ENCODE measurements at regions not wholly inside any gene's neighbourhood (a gene's known extent, or its start where the extent isn't known, plus 50 kb on each side); places are given as distances from the start of the nearest gene placed in this dataset.
"Not testable (repeated sequence)": the region's sequence is repeated elsewhere in the genome, so short reads cannot be mapped to it uniquely, and the experiment has no call there.

DNA sequence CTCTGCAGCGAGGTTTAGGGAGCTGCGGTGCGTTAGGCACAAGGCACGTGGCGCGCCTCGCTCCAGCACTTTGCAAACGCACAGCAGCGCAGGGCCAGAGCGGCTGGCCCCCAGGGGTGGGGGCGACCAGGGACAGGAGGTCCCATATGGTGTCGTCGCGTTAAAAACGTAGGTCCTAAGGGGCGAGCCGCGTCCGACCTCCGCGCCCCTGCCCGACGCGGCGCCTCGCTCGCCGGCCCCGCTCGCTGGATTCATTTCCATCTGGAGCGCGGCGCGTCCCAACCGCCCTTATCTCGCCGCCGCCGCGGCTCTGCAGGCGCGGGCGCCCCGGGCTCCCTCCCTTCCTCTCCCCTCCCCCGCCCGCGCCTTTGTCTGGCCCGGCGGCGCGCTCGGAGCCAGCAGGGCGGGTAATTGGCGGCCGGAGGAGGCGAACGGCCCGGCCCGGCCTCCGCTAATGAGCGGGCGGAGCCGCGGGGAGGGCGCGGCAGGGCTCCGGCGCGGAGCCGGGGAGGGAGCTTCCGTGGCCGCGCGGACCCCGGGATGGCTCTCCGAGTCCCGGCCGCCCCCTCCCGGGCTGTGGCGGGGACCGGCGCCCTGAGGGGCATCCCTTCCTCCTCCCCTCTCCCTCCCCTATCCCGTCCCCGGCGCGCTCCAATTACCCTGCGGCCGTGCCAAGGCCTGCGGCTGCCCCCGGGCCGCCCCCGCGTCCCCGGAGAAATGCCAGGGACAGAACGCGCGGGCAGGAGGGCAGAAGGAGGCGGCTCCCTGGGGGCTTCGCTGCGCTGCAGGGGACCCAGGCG, 409.0 kb downstream of the BCOR start:
- peak; percentile 40 for DNase-seq

DNA sequence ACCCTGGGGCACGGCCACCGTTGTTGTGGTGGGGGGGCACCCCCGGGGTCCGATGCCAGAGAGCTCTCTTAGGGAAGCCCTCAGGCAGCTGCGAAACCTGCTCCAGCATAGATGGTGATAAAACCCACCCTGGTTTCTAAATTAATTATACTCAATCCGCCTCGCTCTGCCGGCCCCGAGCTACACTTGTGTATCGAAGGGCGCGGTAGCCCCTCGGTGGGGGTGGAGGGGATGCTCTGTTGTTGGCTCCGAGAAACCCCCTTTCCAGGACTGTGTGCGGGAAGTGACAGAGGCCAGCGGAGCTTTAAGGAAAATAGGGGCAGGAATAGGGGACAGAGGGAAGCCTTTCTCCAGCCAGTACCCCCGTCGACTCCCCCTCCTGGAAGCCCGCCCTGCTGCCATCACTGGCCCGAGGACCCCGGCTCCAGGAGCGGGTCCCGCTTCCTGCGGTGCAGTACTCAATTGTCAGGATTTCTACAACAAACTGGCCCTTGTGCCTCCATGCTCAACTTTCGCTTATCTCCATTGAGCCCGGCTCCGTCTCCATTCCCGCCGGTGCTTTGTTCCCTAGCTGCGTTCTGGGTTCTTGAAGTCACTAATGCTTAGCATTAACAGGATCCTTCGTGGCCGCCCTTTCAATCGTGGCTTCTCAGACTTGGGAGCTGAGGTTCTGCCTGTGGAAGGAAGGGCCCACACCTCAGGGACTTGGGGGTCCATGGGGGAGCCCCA, 408.2 kb downstream of the BCOR start:
- DNase-seq: no peak

DNA sequence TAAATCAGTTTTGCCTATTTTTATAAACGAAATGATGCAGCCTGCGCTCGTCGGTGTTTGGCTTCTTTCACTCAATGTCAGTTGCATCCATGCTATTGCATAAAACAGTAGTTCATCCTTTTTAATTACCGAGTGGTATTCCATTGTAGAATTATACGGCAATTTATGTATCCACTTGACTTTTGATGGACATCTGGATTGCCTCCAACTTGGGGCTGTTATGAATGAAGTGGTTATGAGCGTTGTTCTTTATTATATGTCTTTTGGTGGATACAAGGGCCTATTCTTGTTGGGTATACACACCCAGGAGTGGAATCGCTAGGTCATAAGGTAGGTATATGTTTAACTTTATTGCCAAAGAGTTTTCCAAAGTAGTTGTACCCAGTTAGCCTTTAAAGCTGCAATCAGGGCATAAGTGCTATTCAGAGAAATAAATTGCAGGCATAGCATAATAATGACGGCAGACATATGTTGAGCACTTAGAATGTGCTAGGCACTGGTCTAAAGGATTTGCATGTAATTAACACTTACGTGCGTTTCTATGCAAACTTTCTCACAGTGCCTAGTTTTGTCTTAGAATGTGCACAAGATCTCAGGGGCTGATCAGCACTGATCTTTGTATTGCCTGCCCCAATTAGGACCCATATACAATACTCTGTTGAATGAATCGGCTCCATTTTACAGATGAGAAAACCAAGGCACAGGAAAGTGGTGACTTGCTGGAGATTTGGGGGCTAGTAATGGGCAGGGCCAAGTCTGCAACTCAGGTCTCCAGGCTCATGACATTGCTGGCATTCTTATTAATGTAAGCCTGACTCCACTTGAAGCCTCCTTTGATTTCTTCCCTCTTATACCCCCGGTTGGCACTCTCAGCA, 407.0 kb downstream of the BCOR start:
- no peak for DNase-seq

DNA sequence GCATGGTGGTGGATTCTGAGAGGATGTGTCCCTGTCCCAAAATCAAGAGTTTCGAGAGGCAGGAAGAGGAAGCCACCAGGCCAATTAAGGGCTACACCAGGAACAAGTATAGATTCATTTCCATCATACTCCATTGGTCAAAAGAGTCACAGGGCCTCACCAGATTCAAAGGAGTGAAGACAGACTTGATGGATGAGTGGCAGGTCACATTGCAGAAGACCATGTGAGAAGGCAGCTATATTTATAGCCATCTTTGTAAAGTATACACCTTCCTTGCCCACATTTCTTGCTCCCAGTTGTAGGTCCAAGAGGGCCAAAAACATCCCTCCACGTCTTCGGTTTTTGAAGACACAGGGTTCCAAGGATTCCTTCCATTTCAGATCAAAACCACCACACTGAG, 406.0 kb downstream of the BCOR start:
- no peak for DNase-seq

DNA sequence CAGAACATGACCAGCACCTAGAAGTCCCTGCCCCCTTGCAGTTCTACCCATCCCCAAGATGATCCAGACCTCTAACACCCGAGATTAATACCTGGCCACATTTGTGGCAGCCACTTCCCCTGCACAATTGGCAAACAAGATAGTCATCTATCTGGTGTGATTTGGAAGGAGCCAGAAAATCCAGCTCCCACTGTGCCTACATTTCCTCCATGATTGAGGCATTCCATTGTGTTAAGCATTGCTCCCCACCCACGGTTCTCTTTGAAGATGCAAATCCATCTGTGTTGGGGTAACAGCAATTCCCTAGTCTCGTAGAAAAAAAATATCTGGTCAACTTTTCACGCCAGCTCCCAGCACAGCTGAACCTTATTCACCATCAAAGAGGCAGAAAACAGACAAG, 405.0 kb downstream of the BCOR start:
- DNase-seq: no peak

DNA sequence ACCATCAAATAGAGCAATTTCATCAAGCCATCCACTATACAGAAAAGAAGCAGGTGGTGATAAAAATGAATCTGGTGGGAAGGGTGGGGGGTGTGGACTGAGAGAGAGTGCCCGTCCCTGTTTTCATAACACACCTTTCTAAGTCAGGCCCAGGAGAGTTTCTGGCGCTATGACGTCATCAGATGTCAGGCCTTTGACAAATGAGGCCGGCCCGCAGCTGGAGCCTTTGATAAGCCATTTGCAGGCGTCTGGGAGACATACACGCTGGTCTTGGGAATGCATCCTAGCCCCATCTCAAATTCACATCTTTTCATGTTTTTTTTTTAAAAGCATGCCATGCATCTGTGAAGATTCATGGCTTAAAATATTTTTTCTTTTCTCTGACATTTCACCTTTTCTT, 404.5 kb downstream of the BCOR start:
- DNase-seq: no peak

DNA sequence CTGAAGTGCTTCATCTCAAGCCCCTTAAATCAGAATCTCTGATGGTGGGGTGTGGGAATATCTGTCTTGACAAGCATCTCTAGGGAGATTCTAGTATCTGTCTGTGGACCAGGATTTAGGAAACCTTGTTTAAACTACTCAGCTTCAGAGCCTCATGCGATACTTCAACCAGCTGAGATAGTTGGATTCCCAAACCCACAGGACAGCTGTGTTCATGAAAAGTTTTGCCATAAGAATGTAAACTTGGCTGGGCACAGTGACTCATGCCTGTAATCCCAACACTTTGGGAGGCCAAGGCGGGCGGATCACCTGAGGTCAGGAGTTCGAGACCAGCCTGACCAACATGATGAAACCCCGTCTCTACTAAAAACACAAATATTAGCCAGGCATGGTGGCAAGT, 395.1 kb downstream of the BCOR start:
- not testable (repeated sequence) for DNase-seq

DNA sequence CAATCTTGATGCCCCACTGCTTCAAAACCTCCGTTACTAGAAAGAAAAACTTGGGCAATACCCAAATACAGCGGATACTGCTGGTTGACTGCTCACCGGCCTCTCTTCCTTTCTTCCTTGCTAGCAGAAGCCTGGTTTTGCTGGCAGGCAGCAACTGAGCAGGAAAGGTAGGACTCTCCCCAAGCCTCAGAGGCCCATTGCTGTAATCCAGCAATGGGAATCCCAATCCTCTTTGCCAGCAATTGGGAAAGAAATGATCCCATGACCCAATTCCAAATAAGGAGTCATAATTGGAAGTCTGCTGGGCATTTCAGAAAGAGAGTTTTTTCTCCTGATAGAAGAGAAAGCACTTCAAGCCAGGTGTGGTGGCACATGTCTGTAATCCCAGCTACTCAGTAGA, 394.5 kb downstream of the BCOR start:
- no peak for DNase-seq

DNA sequence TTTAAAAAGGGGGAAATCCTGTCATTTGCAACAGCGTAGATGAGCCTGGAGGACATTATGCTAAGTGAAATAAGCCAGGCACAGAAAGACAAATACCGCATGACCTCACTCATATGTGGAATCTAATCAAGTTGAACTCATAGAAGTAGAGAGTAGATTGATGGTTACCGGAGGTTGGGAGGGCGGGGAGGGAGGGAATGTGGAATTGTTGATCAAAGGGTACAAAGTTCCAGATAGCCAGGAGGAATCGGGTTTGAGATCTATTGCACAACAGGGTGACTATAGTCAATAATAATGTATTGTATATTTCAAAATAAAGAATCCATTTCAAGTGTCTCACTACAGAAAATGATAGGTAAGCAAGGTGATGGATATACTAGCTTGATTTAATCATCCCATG, 393.2 kb downstream of the BCOR start:
- DNase-seq: no peak

DNA sequence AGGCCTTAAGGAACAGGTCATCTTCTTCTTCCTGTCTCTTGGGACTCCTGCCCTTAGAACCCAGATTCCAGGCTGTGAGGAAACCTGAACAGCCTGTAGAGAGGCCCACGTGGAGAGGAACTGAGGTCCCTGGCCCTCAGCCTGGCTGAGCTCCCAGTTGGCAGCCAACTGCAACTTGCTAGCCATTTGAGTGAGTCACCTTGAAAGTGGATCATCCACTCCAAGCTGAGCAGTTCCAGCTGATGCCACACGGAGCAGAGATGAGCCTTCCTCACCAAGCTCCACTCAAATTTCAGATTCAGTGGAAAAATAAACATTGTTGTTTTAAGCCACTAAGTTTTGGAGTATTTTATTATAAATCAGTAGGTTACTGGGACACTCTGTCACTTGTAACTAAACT, 392.5 kb downstream of the BCOR start:
- DNase-seq: peak; percentile 87

DNA sequence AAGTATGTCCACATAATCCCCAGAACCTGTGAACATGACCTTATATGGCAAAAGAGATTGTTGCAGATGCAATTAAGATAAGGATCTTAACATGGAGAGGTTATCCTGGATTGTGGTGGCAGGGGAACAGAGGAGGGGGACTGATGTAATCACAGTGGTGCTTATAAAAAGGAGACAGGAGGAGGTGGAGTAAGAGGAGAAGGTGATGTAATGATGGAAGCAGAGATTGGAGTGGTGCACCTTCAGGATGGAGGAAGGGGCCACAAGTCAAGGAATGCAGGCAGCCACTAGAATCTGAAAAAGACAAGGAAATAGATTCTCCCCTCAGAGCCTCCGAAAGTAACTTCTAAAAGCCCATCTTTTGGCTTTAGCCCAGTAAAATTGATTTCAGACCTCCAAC, 388.4 kb downstream of the BCOR start:
- no peak for DNase-seq

DNA sequence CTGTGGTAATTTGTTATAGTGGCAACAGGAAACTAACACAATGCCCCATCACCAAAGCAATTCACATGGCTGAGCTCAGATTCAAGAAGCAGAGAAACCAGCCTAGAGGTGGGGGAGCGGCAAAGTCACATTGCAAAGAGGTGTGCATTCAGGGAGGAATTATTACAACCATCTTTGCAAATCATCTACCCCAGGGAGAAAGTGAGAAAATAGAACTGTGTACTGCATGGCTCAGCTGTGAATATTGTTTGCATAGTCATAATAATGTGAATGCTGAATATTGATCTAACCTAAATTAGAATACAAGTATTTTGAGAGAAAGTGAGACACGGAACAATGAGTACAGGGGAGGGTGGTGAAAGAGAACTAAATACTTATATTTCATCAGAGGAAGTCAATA, 387.9 kb downstream of the BCOR start:
- no peak for DNase-seq

DNA sequence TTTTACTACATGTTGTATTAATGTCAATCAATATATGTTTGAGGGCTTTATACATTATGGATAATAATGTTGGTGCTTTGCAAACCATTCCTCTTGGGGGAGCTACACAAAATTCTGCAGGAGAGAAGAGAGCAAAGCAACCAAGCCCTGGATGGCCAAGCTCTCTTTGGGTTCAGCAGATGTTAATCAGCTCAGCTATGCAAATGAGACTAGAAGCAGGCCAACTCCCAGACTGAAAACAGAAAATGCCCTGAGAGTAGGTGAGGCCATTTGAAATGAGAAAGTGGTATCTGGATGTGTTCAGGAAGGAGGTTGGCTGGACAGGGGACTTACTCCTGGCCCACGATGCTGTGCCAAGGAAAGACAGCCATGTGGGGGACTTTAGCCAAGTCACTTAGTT, 387.0 kb downstream of the BCOR start:
- no peak for DNase-seq

DNA sequence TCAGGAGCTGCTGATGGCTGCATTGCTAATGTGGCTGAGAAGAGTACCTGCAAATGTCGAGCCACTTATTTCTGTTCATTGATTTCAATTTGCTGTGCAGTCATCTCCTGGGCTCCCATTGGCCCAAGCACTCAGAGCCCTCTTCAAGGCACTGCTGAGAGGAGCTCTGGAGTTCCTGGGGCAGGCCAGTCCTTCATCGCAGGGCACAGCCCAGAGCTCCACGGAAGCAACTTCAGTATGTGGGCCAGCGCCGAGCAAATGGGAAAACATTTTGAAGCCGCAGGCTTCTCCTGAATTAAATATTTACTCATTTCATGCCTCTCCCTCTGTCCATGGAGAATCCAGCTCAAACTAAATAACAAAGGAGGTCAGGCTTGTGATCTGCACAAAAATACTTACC, 383.3 kb downstream of the BCOR start:
- DNase-seq: no peak

DNA sequence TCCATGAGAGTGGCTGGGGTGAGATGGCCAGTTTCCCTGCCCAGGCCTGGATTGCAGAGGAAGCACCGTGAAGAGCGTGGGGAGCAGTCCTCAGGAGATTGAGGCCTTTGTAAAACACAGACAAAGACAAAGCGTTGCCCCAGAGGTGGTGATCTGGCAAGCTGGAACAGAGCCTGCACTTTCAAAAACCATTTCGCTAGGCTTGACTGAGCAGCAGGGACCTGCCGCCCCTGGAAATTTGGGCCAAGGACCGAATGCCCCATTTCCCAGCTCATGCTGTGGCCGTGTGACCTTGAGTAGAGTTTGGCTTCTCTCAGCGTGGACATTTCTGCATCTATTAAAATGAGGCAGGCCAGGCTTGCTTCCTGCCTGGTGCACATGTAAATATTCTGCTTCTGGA, 381.4 kb downstream of the BCOR start:
- DNase-seq: no peak

DNA sequence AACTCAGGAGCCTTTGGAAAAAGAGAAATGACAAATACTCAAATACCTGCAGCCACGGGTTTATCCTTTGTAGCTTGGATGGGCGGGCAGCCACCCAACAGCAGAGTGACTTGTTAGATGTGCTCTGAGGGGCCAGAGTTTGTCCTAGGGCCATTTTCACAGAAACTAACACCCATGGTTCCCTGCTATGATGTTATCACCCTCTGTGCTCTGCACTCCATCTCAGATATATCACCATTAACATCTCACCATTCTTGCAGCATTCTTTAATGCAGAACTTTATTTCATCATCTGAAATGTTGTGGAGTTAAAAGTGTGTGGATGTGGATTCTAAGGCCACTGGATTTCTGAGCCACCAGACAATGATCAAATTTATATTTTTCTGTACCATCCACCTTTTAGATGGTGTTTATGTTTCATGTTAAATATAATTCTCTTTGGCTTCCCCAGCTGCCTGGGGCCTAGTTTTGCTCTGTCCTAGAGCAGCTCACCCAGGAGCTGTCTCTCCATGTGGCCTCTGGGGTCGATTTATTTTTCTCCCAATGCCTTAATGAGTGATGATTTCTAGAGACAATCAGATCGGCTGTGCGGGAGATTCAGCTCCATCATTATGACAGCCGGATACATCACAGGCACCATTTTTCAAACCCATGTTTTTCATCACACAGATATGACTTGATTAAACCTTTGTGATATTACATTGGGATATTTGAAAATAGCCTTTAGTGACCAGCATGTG, 380.8 kb downstream of the BCOR start:
- no peak for DNase-seq

DNA sequence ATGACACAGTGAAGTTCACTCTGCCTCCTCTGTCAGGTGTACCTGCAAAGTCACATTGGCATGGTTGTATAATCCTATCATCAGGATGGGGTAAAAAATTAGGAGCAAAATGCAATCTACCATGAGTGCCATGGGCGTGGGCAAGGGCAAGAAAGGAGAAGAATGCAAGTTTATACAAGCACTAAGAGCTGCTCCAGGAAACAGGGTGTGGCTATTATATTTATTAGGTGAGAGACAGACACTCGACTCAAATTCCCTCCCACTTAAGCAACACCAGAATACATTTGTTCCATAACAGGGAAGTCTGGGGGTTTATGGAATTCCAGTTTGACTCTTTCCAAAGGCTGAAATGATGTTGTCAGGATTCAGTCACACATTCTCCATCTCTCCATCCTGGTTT, 378.8 kb downstream of the BCOR start:
- no peak for DNase-seq

DNA sequence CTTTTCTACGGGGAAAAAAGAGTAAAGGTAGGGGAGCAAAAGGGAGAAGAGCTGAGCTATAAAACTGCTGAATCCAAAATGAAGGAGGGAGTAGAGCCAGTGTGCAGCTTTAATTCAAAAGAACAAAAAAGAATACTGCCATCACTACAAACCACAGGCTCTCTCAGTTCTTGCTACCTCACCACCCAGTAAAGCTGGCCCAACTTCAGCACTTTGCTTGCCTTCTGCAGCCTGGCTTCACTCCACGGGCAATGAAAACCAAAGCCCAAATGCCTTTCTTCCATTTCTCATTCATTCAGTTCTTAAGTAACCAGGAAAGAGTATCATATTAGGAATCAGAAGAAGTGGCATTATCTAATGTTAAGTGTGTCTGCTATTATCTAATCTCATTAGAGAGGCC, 376.8 kb downstream of the BCOR start:
- no peak for DNase-seq

DNA sequence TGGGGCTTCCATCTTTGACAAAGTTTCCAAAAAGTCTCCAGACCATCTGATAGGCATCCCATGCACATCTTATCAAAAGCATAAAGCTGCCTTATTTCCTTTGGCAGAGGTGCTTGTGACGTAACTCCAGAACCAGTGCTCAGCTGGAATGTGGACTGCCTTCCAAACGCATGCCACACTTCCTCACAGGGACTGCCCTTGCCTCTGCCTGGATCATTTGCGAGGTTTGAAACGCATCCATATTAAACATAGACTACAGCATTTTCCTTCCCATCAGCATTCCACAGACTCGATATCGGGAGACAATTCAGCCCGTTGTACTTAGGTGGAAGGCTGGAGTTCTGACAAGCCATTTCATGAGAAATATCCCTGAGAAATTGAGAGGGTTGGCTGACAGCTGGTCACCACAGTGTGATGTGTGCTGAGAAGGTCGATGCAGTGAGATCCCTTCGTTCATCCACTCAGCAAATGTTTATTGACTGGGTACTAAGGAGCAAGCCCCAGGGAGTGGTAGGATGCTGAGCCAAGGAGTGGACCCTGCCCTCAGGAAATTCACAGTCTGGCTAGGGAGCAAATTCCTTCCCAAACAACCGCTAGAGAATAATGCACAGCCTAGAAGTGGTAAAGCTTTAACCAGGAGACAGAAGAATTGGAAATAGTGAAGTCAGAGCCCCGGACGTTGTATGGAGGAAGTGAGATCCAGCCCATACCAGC, 376.0 kb downstream of the BCOR start:
- peak; percentile 50 for DNase-seq

DNA sequence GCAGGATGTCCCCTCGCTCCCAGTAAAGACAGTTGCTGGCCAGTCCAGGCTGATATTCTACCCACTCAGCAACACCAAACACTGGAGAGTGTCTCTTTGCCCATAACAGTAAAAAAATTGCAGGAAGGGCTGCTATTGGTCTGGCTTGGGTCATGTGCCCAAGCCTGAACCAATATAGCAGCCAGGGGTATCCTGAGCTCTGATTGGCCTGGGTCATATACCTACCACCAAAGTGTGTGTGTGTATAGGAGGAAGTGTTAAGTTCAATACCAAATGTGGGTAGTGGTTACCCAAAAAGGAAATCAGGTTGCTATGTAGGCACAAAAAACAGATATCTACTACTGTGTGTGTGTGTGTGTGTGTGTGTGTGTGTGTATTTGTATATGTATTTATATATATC, 373.2 kb downstream of the BCOR start:
- DNase-seq: no peak

DNA sequence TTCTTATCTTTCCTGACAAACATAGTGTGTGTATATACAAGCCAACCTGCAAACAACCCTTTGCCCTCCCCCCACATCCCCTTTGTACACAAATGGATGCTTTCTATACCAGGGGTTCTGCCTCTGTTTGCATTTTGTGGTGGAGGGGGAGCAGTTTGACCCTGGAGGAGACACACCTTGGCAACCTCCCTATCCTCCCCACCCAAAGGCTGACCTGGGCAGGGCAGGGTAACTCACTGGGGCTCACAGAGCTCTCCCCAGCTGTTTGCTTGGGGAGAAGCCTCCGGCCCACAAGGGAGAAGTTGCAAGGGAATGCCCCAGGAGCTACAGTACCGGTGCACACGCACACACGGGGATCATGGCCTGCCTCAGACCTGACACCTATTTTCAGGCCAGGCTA, 372.6 kb downstream of the BCOR start:
- no peak for DNase-seq

DNA sequence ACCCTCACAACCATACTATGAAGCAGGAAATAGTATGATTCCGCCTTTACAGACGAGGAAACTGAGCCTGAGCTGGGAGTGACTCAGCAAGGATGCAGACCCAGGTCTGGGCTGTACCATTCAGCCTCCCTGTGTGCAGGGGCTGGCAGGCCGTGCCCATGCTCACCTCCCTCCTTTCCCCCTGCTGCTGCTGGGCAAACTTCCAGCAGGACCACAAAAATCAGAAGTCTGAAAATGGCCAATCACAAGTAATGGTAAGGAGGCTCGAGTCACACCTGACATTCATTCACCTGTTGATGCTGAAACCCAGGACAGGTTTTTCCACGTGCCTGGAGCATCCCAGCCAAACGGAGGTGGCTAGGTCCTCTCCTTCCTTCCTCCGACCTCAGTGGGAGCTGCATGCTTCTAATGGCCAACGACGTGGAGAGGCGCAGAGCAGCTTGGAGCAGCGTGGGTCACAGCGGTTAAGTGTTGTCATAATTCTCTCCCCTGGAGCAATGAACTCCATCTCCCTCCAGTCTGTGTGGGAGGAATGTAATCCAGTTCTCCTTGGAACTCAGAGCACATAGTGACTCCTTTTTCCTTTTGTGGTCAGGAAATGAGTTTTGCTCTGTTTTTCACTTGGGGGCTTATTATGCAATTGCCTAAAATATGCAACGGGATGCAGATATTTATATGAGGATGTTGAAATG, 371.7 kb downstream of the BCOR start:
- peak; percentile 85 for DNase-seq
